ACC112 (cell line): ENCODE measurements at regions not wholly inside any gene's neighbourhood (a gene's known extent, or its start where the extent isn't known, plus 50 kb on each side); places are given as distances from the start of the nearest gene placed in this dataset.

ENCODE experiments used
- H2AFZ ChIP-seq: fragments of 200-600 bp; sonication (generic); one replicate; pipeline ENCODE4 v1.6.0; 2017; ENCODE audit warnings: antibody characterized with exemption, low read length; ENCODE audit not compliant: unreplicated experiment
- H3K27ac ChIP-seq: fragments of 200-600 bp; sonication (generic); 2 replicates; pipeline ENCODE4 v1.5.1; 2014; ENCODE audit warnings: low read depth, mild to moderate bottlenecking, antibody characterized with exemption, low read length, moderate library complexity
- H3K27me3 ChIP-seq: fragments of 200-600 bp; sonication (generic); 2 replicates; pipeline ENCODE4 v1.6.1; 2014; ENCODE audit warnings: mild to moderate bottlenecking, antibody characterized with exemption, low read length, moderate library complexity, mixed read lengths; ENCODE audit not compliant: insufficient read depth
- H3K36me3 ChIP-seq: fragments of 200-600 bp; sonication (generic); 2 replicates; pipeline ENCODE4 v1.6.1; 2016; ENCODE audit warnings: mild to moderate bottlenecking, antibody characterized with exemption, low read length, moderate library complexity, mixed read lengths; ENCODE audit not compliant: insufficient read depth
- H3K4me1 ChIP-seq: fragments of 200-600 bp; sonication (generic); one replicate; pipeline ENCODE4 v1.6.1; 2016; ENCODE audit warnings: low read length, mixed read lengths; ENCODE audit not compliant: insufficient read depth, unreplicated experiment, control insufficient read depth
- H3K4me3 ChIP-seq: fragments of 200-600 bp; sonication (generic); 2 replicates; pipeline ENCODE4 v1.5.1; 2014; ENCODE audit warnings: mild to moderate bottlenecking, low read depth, low read length
- H3K79me2 ChIP-seq: fragments of 200-600 bp; sonication (generic); one replicate; pipeline ENCODE4 v1.6.0; 2016; ENCODE audit warnings: low read length; ENCODE audit not compliant: control insufficient read depth, unreplicated experiment, insufficient read depth

GRCh38 chr2:155023674-155024073, 325.2 kb downstream of the KCNJ3 start:
- H3K4me1 ChIP-seq = no peaks in the 10 kb centered on the region
- no peak overlapping the region for H2AFZ ChIP-seq
- no peak overlapping the region for H3K4me3 ChIP-seq
- H3K27ac ChIP-seq = no peak overlapping the region
- no peaks in the 10 kb centered on the region for H3K27me3 ChIP-seq
- H3K79me2 ChIP-seq = no peaks in the 10 kb centered on the region
- no peaks in the 10 kb centered on the region for H3K36me3 ChIP-seq

DNA sequence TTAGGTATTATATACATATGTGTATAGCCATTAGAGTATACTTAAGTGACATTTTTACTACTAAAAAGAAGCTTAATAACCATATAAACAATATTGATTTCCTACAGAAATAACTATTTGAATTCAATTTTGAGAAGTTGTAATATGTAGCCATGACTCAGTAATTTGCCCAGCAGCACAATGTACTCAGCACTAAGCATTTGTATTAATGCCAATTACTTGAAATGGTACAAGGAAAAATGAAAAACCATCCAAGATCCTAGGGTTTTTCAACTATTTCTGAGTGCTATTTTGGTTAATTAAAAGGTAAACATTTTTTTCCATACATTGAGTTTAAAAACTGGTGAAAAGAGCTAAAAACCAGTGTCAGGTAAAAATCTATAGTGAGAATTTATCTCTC, 324.0 kb downstream of the KCNJ3 start:
- no peak overlapping the region for H3K4me3 ChIP-seq
- no peaks in the 10 kb centered on the region for H3K79me2 ChIP-seq
- H2AFZ ChIP-seq = no peak overlapping the region
- H3K36me3 ChIP-seq = no peaks in the 10 kb centered on the region
- no peaks in the 10 kb centered on the region for H3K27me3 ChIP-seq
- H3K27ac ChIP-seq = no peak overlapping the region
- H3K4me1 ChIP-seq = no peaks in the 10 kb centered on the region

DNA sequence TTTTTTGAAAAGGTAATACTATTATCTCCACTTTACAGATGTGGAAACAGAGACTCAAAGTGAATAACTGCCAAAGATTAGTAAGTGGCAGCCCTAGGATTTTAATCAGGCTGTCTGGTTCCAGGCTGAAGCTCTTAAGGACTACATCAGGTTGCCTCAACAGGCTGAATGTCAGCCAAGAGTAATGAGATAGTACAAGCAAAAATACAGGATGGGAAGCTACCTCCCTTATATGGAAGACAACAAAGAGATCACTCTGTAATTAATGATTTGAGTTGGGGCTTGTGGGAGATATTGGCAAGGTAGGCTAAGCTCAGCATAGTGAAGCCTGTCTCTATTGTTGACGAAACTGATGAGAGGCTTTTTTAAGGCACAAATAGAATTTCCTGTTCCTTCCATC, 323.1 kb downstream of the KCNJ3 start:
- no peaks in the 10 kb centered on the region for H3K4me1 ChIP-seq
- no peak overlapping the region for H2AFZ ChIP-seq
- H3K27ac ChIP-seq = no peak overlapping the region
- no peaks in the 10 kb centered on the region for H3K36me3 ChIP-seq
- no peak overlapping the region for H3K4me3 ChIP-seq
- H3K27me3 ChIP-seq = no peaks in the 10 kb centered on the region
- H3K79me2 ChIP-seq = no peaks in the 10 kb centered on the region

DNA sequence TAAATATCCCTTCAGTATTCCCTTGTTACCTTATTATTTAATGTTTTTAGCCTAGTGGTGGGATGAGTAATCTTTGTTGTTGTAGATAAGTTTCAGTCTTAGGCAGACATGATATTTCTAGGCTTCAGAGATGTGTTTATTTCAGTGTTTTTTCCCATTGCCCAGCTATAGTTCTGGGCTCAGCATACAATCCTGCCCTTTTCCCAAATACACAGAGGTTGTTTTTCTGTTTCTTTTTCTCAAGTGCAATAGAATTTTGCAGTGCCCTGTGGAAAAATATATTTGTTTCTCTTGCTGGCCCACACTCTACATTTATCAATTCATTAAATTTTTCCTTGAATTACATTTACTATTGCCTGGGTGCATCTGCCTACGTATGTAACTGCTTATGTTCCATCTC, 321.8 kb downstream of the KCNJ3 start:
- Histone ChIP-seq H3K4me1 (no peaks in the 10 kb centered on the region), H3K36me3 (no peaks in the 10 kb centered on the region), H3K4me3 (no peak overlapping the region), H3K79me2 (no peaks in the 10 kb centered on the region), H3K27me3 (no peaks in the 10 kb centered on the region), H2AFZ (no peak overlapping the region), H3K27ac (no peak overlapping the region)

DNA sequence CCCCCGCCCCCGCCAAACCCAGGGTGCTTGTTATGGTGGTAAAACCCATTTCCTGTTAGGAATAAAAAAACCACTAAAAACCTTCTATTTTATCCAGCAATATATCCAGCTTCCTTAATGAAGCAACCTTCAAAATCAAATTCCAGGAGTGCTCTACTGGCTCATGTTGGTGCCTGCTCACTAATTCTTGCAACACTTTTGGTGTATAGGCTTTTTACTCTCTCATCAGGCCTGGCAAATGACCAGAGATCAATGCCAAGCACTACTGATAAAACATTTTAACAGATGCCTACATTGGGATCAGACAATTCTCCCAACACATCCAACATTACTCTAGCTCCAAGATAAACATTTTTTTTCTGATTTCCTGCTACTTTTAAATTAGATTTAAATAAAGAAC, 312.4 kb downstream of the KCNJ3 start:
- Histone ChIP-seq H3K4me3 (no peak overlapping the region), H3K27ac (no peak overlapping the region), H3K27me3 (no peaks in the 10 kb centered on the region), H2AFZ (no peak overlapping the region), H3K36me3 (no peaks in the 10 kb centered on the region), H3K79me2 (no peaks in the 10 kb centered on the region), H3K4me1 (no peaks in the 10 kb centered on the region)

GRCh38 chr2:154995361-154995760, 296.9 kb downstream of the KCNJ3 start:
- no peak overlapping the region for H2AFZ ChIP-seq
- no peaks in the 10 kb centered on the region for H3K79me2 ChIP-seq
- H3K27me3 ChIP-seq = no peaks in the 10 kb centered on the region
- no peak overlapping the region for H3K4me3 ChIP-seq
- H3K36me3 ChIP-seq = no peaks in the 10 kb centered on the region
- H3K27ac ChIP-seq = no peak overlapping the region
- H3K4me1 ChIP-seq = no peaks in the 10 kb centered on the region

- no peaks in the 10 kb centered on the region for H3K36me3 ChIP-seq
- H2AFZ ChIP-seq = no peak overlapping the region
These were observed 294.3 kb downstream of the KCNJ3 start for GRCh38 chr2:154992826-154993225.

GRCh38 chr2:154978710-154979109, 280.2 kb downstream of the KCNJ3 start:
- Histone ChIP-seq H3K27me3 (no peaks in the 10 kb centered on the region), H3K4me3 (no peak overlapping the region), H3K79me2 (no peaks in the 10 kb centered on the region), H3K4me1 (no peaks in the 10 kb centered on the region), H3K36me3 (no peaks in the 10 kb centered on the region), H2AFZ (no peak overlapping the region), H3K27ac (no peak overlapping the region)

More at GRCh38 chr2:154992826-154993225, 294.3 kb downstream of the KCNJ3 start:
- no peaks in the 10 kb centered on the region for H3K4me1 ChIP-seq
- no peaks in the 10 kb centered on the region for H3K27me3 ChIP-seq
- no peak overlapping the region for H3K4me3 ChIP-seq
- no peaks in the 10 kb centered on the region for H3K79me2 ChIP-seq
- H3K27ac ChIP-seq = no peak overlapping the region

GRCh38 chr2:154978244-154978643, 279.7 kb downstream of the KCNJ3 start:
- H3K4me1 ChIP-seq = no peaks in the 10 kb centered on the region
- H3K27me3 ChIP-seq = no peaks in the 10 kb centered on the region
- H3K4me3 ChIP-seq = no peak overlapping the region
- H3K79me2 ChIP-seq = no peaks in the 10 kb centered on the region
- no peaks in the 10 kb centered on the region for H3K36me3 ChIP-seq
- H3K27ac ChIP-seq = no peak overlapping the region
- no peak overlapping the region for H2AFZ ChIP-seq

DNA sequence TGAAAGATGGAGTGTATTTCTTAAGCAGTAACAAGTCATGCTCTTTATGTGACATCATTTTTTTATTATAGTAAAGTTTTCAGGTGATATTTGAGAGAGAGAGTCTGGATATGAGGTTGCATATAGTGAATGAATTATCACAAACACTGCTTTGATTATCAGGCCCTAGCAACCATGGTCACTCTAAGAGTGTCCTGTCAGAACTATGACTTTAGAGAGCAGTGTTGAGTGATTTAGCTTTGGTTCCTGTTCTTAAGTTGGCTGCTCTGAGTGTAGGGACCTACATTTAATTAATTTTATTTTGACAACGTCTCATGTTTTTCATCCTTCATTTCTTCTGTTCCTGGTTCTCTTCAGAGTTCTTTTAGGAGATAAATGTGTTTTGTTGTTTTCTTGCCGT, 275.5 kb downstream of the KCNJ3 start:
- no peak overlapping the region for H2AFZ ChIP-seq
- H3K27me3 ChIP-seq = no peaks in the 10 kb centered on the region
- no peak overlapping the region for H3K4me3 ChIP-seq
- H3K79me2 ChIP-seq = no peaks in the 10 kb centered on the region
- H3K36me3 ChIP-seq = no peaks in the 10 kb centered on the region
- no peak overlapping the region for H3K27ac ChIP-seq
- H3K4me1 ChIP-seq = no peaks in the 10 kb centered on the region

DNA sequence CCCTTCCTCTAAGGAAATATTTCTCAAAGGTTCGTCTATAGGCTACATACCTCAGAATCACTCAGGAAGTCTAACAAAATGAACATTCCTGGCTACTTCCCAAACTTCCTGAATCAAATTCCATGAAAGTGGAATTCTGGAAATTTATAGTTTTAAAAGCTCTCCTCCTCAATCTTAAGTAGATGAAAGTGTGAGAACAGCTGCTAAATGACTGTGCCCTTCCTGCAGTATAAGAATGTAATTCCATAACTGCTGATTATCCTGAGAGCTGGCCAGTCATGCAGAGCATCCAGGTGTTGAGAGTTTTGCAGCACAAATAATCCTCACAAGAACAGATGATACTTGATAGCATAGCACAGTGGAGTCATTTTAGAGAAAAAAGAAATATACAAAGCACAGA, 265.0 kb downstream of the KCNJ3 start:
- Histone ChIP-seq H3K4me3 (no peak overlapping the region), H3K27ac (no peak overlapping the region), H2AFZ (no peak overlapping the region), H3K36me3 (no peaks in the 10 kb centered on the region), H3K27me3 (no peaks in the 10 kb centered on the region), H3K79me2 (no peaks in the 10 kb centered on the region), H3K4me1 (no peaks in the 10 kb centered on the region)

- no peaks in the 10 kb centered on the region for H3K4me1 ChIP-seq
- H3K4me3 ChIP-seq = no peak overlapping the region
- H2AFZ ChIP-seq = no peak overlapping the region
These were observed 263.2 kb downstream of the KCNJ3 start for GRCh38 chr2:154961676-154962075.

More at GRCh38 chr2:154961676-154962075, 263.2 kb downstream of the KCNJ3 start:
- Histone ChIP-seq H3K79me2 (no peaks in the 10 kb centered on the region), H3K27me3 (no peaks in the 10 kb centered on the region), H3K27ac (no peak overlapping the region), H3K36me3 (no peaks in the 10 kb centered on the region)
